GM23338 (cell line): ENCODE measurements at regions not wholly inside any gene's neighbourhood (a gene's known extent, or its start where the extent isn't known, plus 50 kb on each side); places are given as distances from the start of the nearest gene placed in this dataset.

Experiments used
- EZH2 ChIP-seq: fragments of 200-600 bp; sonication (generic); IDR thresholded peaks from one replicate; pipeline ENCODE4 v1.8.0; 2017; ENCODE audit warnings: antibody characterized with exemption, mild to moderate bottlenecking, low read depth; ENCODE audit not compliant: unreplicated experiment
- JUNB ChIP-seq: IDR thresholded peaks from one replicate; pipeline ENCODE4 v1.6.1; 2016; ENCODE audit warnings: antibody characterized with exemption; ENCODE audit not compliant: unreplicated experiment
- POLR2AphosphoS5 ChIP-seq: IDR thresholded peaks from 2 replicates; pipeline ENCODE4 v1.6.1; 2016; ENCODE audit warnings: antibody characterized with exemption, low read depth
- ZNF331 ChIP-seq: fragments of 250-450 bp; sonication (Bioruptor Pico); IDR thresholded peaks from 2 replicates; pipeline ENCODE4 v1.5.0; 2020; ENCODE audit warnings: low read depth, mild to moderate bottlenecking, moderate library complexity
- TF ChIP-seq, protein P1 (sequence below), 2 experiments: fragments of 200-600 bp in 1 of 2; sonication (generic) in 1 of 2; conservative IDR thresholded peaks; 2 replicates each; pipeline versions ENCODE4 v1.5.1 to v1.6.1; 2016 to 2017; ENCODE audit warnings: antibody characterized with exemption in 2 of 2, low read depth in 2 of 2, mild to moderate bottlenecking in 2 of 2, moderate library complexity in 1 of 2
- TF ChIP-seq, protein P2 (sequence below): IDR thresholded peaks from one replicate; pipeline ENCODE4 v1.6.1; 2018; ENCODE audit warnings: antibody characterized with exemption; ENCODE audit not compliant: unreplicated experiment

DNA sequence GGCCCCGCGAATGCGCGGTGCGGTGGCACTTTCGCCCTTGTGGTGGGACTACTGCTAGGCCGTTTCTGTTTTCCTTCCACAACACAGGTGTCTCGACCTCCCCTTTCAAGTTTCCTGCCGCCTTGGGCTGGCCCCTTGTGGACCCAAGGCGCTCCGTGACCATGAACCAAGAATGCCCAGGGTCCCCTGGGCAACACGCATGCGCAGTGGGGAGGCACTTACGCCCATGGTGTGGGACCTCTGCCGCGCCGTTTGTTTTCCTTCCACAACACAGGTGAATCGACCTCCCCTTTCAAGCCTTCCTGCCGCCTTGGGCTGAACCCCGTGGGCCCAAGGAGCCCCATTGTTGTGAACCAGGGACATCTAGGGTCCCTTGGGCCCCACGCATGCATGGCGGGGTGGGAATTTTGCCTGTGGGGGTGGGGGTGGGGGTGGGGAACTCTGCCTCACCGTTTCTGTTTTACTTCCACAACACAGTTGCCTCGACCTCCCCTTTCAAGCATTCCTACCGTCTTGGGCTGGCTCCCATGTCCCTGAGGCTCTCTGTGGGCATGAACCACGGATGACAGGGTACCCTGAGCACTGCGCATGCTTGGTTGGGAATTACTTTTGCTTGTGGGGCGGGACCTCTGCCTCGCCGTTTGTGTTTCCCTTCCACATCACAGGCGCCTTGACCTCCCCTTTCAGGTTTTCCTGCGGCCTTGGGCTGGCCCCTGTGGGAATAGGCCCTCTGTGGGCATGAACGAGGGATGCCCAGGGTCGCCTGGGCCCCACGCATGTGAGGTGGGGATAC lies 355.1 kb downstream of the ALG10 start:
- no peak for TF ChIP-seq POLR2AphosphoS5
- TF ChIP-seq EZH2, result no peak
- TF ChIP-seq, protein P1, sequence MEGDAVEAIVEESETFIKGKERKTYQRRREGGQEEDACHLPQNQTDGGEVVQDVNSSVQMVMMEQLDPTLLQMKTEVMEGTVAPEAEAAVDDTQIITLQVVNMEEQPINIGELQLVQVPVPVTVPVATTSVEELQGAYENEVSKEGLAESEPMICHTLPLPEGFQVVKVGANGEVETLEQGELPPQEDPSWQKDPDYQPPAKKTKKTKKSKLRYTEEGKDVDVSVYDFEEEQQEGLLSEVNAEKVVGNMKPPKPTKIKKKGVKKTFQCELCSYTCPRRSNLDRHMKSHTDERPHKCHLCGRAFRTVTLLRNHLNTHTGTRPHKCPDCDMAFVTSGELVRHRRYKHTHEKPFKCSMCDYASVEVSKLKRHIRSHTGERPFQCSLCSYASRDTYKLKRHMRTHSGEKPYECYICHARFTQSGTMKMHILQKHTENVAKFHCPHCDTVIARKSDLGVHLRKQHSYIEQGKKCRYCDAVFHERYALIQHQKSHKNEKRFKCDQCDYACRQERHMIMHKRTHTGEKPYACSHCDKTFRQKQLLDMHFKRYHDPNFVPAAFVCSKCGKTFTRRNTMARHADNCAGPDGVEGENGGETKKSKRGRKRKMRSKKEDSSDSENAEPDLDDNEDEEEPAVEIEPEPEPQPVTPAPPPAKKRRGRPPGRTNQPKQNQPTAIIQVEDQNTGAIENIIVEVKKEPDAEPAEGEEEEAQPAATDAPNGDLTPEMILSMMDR (conservative IDR thresholded peaks at IDR 0.05; ENCODE audit: low read depth in 2 of 2), result no peak
- TF ChIP-seq ZNF331 (CRISPR knock-in tag), result no peak
- no peak for TF ChIP-seq JUNB
- TF ChIP-seq, protein P2, sequence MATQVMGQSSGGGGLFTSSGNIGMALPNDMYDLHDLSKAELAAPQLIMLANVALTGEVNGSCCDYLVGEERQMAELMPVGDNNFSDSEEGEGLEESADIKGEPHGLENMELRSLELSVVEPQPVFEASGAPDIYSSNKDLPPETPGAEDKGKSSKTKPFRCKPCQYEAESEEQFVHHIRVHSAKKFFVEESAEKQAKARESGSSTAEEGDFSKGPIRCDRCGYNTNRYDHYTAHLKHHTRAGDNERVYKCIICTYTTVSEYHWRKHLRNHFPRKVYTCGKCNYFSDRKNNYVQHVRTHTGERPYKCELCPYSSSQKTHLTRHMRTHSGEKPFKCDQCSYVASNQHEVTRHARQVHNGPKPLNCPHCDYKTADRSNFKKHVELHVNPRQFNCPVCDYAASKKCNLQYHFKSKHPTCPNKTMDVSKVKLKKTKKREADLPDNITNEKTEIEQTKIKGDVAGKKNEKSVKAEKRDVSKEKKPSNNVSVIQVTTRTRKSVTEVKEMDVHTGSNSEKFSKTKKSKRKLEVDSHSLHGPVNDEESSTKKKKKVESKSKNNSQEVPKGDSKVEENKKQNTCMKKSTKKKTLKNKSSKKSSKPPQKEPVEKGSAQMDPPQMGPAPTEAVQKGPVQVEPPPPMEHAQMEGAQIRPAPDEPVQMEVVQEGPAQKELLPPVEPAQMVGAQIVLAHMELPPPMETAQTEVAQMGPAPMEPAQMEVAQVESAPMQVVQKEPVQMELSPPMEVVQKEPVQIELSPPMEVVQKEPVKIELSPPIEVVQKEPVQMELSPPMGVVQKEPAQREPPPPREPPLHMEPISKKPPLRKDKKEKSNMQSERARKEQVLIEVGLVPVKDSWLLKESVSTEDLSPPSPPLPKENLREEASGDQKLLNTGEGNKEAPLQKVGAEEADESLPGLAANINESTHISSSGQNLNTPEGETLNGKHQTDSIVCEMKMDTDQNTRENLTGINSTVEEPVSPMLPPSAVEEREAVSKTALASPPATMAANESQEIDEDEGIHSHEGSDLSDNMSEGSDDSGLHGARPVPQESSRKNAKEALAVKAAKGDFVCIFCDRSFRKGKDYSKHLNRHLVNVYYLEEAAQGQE, result no peak
